SU-DHL-6 (cell line): ENCODE measurements at regions not wholly inside any gene's neighbourhood (a gene's known extent, or its start where the extent isn't known, plus 50 kb on each side); places are given as distances from the start of the nearest gene placed in this dataset.

Experiments used
- CTCF ChIP-seq: fragments of 200-600 bp; sonication (generic); IDR thresholded peaks from one replicate; pipeline ENCODE4 v1.5.1; 2017; ENCODE audit warnings: antibody characterized with exemption, mild to moderate bottlenecking, low read length, moderate library complexity; ENCODE audit not compliant: insufficient read depth, poor library complexity, severe bottlenecking
- EZH2phosphoT487 ChIP-seq: fragments of 200-600 bp; sonication (generic), shearing (Covaris generic); conservative IDR thresholded peaks from 2 replicates; pipeline ENCODE4 v1.6.1; 2018; ENCODE audit warnings: mild to moderate bottlenecking, antibody characterized with exemption, low read length, moderate library complexity, mixed read lengths

- TF ChIP-seq CTCF (no peak), EZH2phosphoT487 (no peak)
These were observed 270.1 kb downstream of the ETAA1 start for GRCh38 chr2:67667054-67667908.
